ENCODE measurements at regions not wholly inside any gene's neighbourhood (a gene's known extent, or its start where the extent isn't known, plus 50 kb on each side); places are given as distances from the start of the nearest gene placed in this dataset.
"Not testable (repeated sequence)": the region's sequence is repeated elsewhere in the genome, so short reads cannot be mapped to it uniquely, and the experiment has no call there.

DNA sequence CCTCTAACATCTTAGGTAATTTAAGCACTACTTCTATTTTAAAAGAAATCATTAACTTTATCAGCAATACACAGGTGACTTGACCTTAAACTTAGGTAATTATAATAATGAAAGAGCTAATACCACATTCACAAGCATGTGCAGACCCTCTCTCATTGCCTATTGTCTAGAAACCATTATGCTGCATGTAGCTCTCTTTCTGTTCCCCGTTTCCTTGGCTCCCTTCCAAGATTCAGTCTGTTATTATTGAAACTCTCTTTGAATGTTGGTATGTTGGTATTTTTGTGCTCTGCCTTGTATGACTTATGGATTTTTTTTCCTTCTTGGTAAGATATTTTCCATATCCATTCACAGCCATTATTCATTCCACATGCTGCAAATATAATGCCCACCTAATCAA lies 201.2 kb downstream of the CDCA7 start:
- Mint-ChIP-seq H3K4me1 (no peaks in the 10 kb centered on the region), H3K4me3 (no peak overlapping the region), H3K9me3 (no peaks in the 10 kb centered on the region), H3K27ac (no peak overlapping the region), H3K27me3 (peaks cover 17% of the 10 kb centered on the region), H3K36me3 (no peaks in the 10 kb centered on the region)

- Mint-ChIP-seq H3K27me3 (peaks cover 22% of the 10 kb centered on the region), H3K27ac (no peak overlapping the region), H3K4me1 (no peaks in the 10 kb centered on the region)
These were observed 202.1 kb downstream of the CDCA7 start for GRCh38 chr2:173556816-173557215.

DNA sequence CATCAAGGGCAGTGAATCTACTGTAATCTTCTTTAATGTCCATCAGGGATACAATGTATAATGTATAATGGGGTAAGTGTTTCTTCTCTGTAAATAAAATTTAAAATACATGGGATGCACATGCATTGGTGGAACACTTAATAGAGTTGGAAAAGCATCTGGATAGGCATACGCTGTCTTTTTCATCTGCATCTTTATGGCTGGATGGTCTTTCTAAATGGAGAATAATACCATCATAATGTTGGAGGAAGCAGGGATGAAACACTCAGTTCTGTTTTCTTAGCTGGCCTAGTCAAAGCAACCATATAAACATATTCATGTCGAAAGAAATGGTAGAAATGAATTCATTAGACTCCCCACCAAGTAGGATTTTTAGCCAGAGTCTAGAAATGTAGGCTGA lies 202.8 kb downstream of the CDCA7 start:
- no peaks in the 10 kb centered on the region for H3K9me3 Mint-ChIP-seq
- no peaks in the 10 kb centered on the region for H3K36me3 Mint-ChIP-seq
- no peak overlapping the region for H3K27ac Mint-ChIP-seq
- H3K4me1 Mint-ChIP-seq = no peaks in the 10 kb centered on the region
- no peak overlapping the region for H3K4me3 Mint-ChIP-seq
- peaks cover 22% of the 10 kb centered on the region for H3K27me3 Mint-ChIP-seq

More at GRCh38 chr2:173556816-173557215, 202.1 kb downstream of the CDCA7 start:
- Mint-ChIP-seq H3K4me3 (no peak overlapping the region), H3K9me3 (no peaks in the 10 kb centered on the region), H3K36me3 (no peaks in the 10 kb centered on the region)

GRCh38 chr2:173567493-173567892 lies 212.8 kb downstream of the CDCA7 start:
- peaks cover 8% of the 10 kb centered on the region for H3K27me3 Mint-ChIP-seq
- no peak overlapping the region for H3K27ac Mint-ChIP-seq
- no peak overlapping the region for H3K4me3 Mint-ChIP-seq
- H3K36me3 Mint-ChIP-seq = no peaks in the 10 kb centered on the region
- H3K9me3 Mint-ChIP-seq = no peaks in the 10 kb centered on the region
- peaks cover 4% of the 10 kb centered on the region for H3K4me1 Mint-ChIP-seq

GRCh38 chr2:173568054-173568453 lies 213.4 kb downstream of the CDCA7 start:
- peaks cover 5% of the 10 kb centered on the region for H3K27me3 Mint-ChIP-seq
- H3K36me3 Mint-ChIP-seq = no peaks in the 10 kb centered on the region
- H3K4me3 Mint-ChIP-seq = no peak overlapping the region
- no peak overlapping the region for H3K27ac Mint-ChIP-seq
- H3K4me1 Mint-ChIP-seq = peaks cover 4% of the 10 kb centered on the region
- no peaks in the 10 kb centered on the region for H3K9me3 Mint-ChIP-seq

DNA sequence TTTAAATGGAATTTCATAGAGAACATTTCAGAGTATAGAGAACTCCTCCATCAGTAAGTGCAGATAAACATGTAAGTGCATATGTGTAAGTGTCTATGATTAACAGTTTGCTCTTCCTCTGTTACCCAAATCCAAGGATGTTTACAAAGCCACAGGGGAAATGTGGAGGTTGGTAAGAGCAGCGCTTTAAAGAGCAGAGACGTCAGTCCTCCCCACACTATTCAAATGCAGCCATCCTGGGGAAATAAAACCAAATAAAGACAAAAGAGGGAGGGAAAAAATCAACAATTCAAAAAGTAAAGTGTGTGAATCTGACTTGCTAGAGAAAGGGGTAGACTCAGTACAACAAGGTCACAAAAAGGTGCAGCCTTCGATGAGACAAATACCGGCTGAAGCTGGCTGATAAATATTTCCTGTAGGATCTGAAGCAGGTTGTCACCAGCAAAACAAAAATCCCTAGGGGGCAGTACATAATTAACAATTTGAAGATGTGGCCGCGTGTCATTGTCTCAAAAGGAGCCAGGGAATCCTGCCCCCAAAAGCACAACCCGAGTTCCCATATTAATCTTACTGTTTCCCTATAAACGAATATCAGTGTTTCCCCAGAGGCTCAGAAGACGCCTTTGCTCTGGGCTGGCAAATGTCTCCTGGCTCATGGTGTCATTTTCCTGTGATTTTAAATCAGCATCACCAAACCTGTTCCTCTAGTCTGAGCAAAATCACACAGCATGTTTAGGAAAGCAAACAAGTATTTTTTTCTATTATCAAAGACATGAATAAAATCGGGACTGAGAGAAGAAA lies 216.5 kb downstream of the CDCA7 start:
- H3K27ac Mint-ChIP-seq = no peak overlapping the region
- H3K4me3 Mint-ChIP-seq = no peak overlapping the region
- peaks cover 4% of the 10 kb centered on the region for H3K4me1 Mint-ChIP-seq

DNA sequence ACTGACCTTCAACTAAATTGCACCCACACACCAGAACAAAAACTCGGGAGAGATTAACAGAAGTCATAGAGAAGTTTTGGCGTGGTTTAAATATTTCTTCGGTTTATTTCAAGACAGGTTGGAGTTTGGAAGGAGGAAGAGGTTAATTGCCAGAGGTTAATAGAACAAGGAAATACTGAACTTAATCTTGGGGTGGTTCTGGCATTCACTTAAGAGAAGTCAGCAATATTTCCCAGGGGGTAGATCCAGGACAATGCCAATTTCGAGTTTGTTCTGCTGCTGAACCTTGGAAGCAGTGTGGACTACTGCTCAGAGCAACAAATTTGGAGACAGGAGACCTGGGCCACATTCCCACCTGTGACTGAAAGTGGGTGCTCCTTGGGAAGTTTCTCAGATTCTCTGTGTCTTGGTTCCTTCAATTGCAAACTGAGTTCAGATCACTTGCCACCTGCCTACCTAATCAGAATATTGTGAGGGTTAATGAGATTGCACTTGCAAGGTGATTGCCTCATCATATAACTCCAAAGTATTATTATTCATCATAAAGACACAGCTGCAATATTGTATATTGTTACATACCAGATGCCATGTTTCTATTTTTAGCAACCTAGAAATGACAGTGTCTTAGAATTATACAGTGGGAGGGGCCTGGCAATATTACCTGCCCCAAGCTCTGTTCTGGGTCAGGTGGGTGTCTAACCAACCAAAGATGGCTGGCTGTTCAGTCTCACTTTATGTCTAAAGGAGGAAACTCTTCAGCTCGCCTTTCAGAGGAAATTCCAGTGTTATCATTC lies 217.4 kb downstream of the CDCA7 start:
- no peak overlapping the region for H3K27ac Mint-ChIP-seq
- H3K4me3 Mint-ChIP-seq = no peak overlapping the region
- peaks cover 7% of the 10 kb centered on the region for H3K9me3 Mint-ChIP-seq
- peaks cover 5% of the 10 kb centered on the region for H3K27me3 Mint-ChIP-seq
- peaks cover 2% of the 10 kb centered on the region for H3K36me3 Mint-ChIP-seq
- peaks cover 4% of the 10 kb centered on the region for H3K4me1 Mint-ChIP-seq

More for the DNA sequence above, 216.5 kb downstream of the CDCA7 start:
- H3K27me3 Mint-ChIP-seq = peaks cover 5% of the 10 kb centered on the region
- peaks cover 7% of the 10 kb centered on the region for H3K9me3 Mint-ChIP-seq
- H3K36me3 Mint-ChIP-seq = peaks cover 2% of the 10 kb centered on the region

- Mint-ChIP-seq H3K27ac (no peak overlapping the region), H3K36me3 (peaks cover 2% of the 10 kb centered on the region), H3K4me1 (peaks cover 4% of the 10 kb centered on the region), H3K9me3 (peaks cover 7% of the 10 kb centered on the region), H3K4me3 (no peak overlapping the region), H3K27me3 (peaks cover 5% of the 10 kb centered on the region)
These were observed 218.2 kb downstream of the CDCA7 start for GRCh38 chr2:173572848-173573247.

GRCh38 chr2:173573782-173574181 lies 219.1 kb downstream of the CDCA7 start:
- H3K4me3 Mint-ChIP-seq, H3K27me3 Mint-ChIP-seq, H3K36me3 Mint-ChIP-seq, H3K4me1 Mint-ChIP-seq, H3K27ac Mint-ChIP-seq, H3K9me3 Mint-ChIP-seq: not testable (repeated sequence)

- no peaks in the 10 kb centered on the region for H3K27me3 Mint-ChIP-seq
- H3K4me1 Mint-ChIP-seq = peaks cover 4% of the 10 kb centered on the region
- no peak overlapping the region for H3K27ac Mint-ChIP-seq
- peaks cover 2% of the 10 kb centered on the region for H3K36me3 Mint-ChIP-seq
- peaks cover 7% of the 10 kb centered on the region for H3K9me3 Mint-ChIP-seq
- H3K4me3 Mint-ChIP-seq = no peak overlapping the region
These were observed 219.8 kb downstream of the CDCA7 start for GRCh38 chr2:173574324-173575112.

DNA sequence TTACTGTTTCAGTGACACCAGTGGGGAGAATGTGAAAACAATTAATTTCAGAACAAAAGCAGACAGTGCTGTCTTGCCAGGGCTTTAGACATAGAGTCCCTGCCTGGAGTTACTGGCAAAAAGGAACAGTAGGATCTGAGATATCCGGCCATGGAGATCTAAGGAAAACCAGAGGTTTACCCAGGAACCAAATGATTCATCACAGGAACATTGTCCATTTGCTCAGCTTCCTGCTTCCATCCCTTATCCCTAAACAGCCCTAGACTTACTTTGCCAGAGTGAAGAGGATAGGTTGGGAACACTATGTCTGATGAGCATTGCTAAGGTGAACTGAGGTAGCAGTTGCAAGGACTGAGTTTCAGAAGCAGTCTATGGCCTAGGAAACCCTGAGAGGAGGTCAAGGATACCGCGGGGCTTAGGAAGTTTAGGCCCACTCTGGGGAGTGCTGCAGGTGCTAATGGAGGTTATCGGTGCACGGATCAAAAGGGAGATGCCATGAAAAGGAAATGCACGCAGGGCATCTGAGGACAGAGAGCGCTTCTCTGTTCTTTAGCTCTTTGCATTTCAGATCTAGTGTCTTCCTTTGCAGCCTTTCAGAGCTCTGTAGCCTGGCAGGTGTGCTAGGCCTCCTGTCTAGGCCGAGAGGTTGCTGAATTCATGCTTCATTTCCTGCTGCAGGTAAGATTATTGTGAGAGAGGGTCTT lies 223.9 kb downstream of the CDCA7 start:
- peaks cover 7% of the 10 kb centered on the region for H3K9me3 Mint-ChIP-seq
- H3K4me1 Mint-ChIP-seq = no peaks in the 10 kb centered on the region
- H3K36me3 Mint-ChIP-seq = peaks cover 2% of the 10 kb centered on the region
- no peak overlapping the region for H3K4me3 Mint-ChIP-seq
- peaks cover 1% of the 10 kb centered on the region for H3K27me3 Mint-ChIP-seq
- no peak overlapping the region for H3K27ac Mint-ChIP-seq

DNA sequence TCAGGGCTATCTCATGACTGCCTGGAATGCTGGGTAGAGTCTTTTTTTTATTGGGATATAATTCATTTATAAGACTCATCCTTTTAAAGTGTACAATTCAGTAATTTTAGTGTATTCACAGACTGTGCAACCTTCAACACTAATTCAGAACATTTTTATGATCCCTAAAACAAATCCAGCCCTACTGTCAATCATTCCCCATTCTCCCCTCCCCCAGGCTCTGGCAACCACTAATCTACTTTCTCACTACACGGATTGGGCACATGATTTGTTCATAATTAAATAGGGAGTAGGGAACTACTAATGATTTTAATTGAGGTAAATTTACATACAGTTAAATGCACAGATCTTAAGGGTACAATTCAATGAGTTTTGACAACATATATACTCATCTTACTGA lies 225.7 kb downstream of the CDCA7 start:
- no peaks in the 10 kb centered on the region for H3K4me1 Mint-ChIP-seq
- H3K36me3 Mint-ChIP-seq = peaks cover 2% of the 10 kb centered on the region
- H3K9me3 Mint-ChIP-seq = peaks cover 6% of the 10 kb centered on the region
- no peak overlapping the region for H3K27ac Mint-ChIP-seq
- H3K4me3 Mint-ChIP-seq = no peak overlapping the region
- H3K27me3 Mint-ChIP-seq = peaks cover 1% of the 10 kb centered on the region

DNA sequence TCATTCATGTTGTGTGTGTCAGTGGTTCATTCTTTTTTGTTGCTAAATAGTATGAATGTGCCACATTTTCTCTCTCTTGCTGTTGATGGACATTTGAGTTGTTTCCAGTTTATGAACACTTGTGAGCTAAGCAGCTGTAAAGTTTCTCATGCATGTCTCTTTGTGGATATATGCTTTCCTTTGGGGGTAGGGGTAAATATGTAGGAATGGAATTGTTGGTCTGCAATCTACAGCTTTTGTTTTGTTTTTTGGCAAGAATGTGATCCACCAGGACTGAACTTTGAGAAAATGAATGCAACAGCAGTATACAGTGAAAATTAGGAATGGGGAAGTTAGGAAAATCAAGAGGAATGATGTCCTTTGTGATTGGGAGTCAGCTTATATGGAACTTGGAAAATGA lies 226.3 kb downstream of the CDCA7 start:
- Mint-ChIP-seq H3K4me1 (no peaks in the 10 kb centered on the region), H3K4me3 (no peak overlapping the region), H3K27me3 (peaks cover 1% of the 10 kb centered on the region), H3K27ac (no peak overlapping the region), H3K36me3 (no peaks in the 10 kb centered on the region), H3K9me3 (no peaks in the 10 kb centered on the region)

DNA sequence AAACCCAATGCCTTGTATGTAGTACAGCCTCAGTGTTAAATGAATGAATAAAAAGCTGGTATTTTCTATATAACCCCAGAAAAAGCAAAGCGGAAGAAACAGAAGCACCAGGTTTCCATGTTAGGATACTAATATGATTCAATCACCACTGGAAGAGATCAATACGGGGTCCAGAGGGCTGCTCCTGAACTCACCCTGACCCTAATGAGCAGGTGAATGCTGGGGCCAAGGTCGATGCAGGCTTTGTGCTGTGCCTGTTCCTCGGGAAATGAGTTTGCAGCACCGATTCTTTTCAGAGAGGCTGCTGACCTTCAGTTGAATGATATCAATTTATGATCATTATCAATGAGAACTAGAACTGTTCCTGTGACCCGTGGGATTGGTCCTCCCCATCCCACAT lies 228.5 kb downstream of the CDCA7 start:
- H3K4me1 Mint-ChIP-seq = no peaks in the 10 kb centered on the region
- H3K27ac Mint-ChIP-seq = no peak overlapping the region
- no peaks in the 10 kb centered on the region for H3K36me3 Mint-ChIP-seq
- H3K27me3 Mint-ChIP-seq = peaks cover 3% of the 10 kb centered on the region
- no peak overlapping the region for H3K4me3 Mint-ChIP-seq
- no peaks in the 10 kb centered on the region for H3K9me3 Mint-ChIP-seq

- Mint-ChIP-seq H3K4me1 (no peaks in the 10 kb centered on the region), H3K36me3 (no peaks in the 10 kb centered on the region), H3K9me3 (no peaks in the 10 kb centered on the region), H3K27me3 (peaks cover 7% of the 10 kb centered on the region), H3K4me3 (no peak overlapping the region), H3K27ac (no peak overlapping the region)
These were observed 229.3 kb downstream of the CDCA7 start for GRCh38 chr2:173584000-173584399.

Measured in activated naive CD4-positive, alpha-beta T cell treated with anti-CD3 and anti-CD28 coated beads, Interleukin-2, amount 50 U/mL, for 24 hours (primary cell).